Neural cell (in vitro differentiated cells): ENCODE measurements at regions not wholly inside any gene's neighbourhood (a gene's known extent, or its start where the extent isn't known, plus 50 kb on each side); places are given as distances from the start of the nearest gene placed in this dataset.

ENCODE experiments used
- H2AFZ ChIP-seq: fragments of 200-600, 300-800 bp; sonication (generic), shearing (Covaris generic); 2 replicates; pipeline ENCODE4 v1.6.0; 2014; ENCODE audit warnings: low read depth, mild to moderate bottlenecking, antibody characterized with exemption, low read length, moderate library complexity
- H3F3A ChIP-seq: fragments of 200-600 bp; shearing (Covaris generic); 2 replicates; pipeline ENCODE4 v1.6.1; 2016; ENCODE audit warnings: mild to moderate bottlenecking, moderate library complexity, mixed read lengths, antibody characterized with exemption, low read length; ENCODE audit not compliant: insufficient read depth, poor library complexity, severe bottlenecking
- H3K27ac ChIP-seq: fragments of 200-600, 300-800 bp; sonication (generic), shearing (Covaris generic); 2 replicates; pipeline ENCODE4 v1.5.1; 2014; ENCODE audit warnings: mild to moderate bottlenecking, low read length, moderate library complexity
- H3K27me3 ChIP-seq: fragments of 300-800, 200-600 bp; sonication (generic), shearing (Covaris generic); 2 replicates; pipeline ENCODE4 v1.6.0; 2014; ENCODE audit warnings: mild to moderate bottlenecking, low read depth, low read length, moderate library complexity; ENCODE audit not compliant: insufficient read depth
- H3K36me3 ChIP-seq: fragments of 300-800, 200-600 bp; sonication (generic), shearing (Covaris generic); 2 replicates; pipeline ENCODE4 v1.5.1; 2014; ENCODE audit warnings: mild to moderate bottlenecking, antibody characterized with exemption, low read length, moderate library complexity; ENCODE audit not compliant: insufficient read depth
- H3K4me2 ChIP-seq: fragments of 300-800, 200-600 bp; sonication (generic), shearing (Covaris generic); 2 replicates; pipeline ENCODE4 v1.6.0; 2014; ENCODE audit warnings: mild to moderate bottlenecking, low read length
- H3K4me3 ChIP-seq: fragments of 300-800, 200-600 bp; sonication (generic), shearing (Covaris generic); 2 replicates; pipeline ENCODE4 v1.5.1; 2014; ENCODE audit warnings: mild to moderate bottlenecking, low read length, moderate library complexity
- H3K79me2 ChIP-seq: fragments of 200-600 bp; shearing (Covaris generic); replicated peaks from 2 replicates; pipeline ENCODE4 v1.6.0; 2014; ENCODE audit warnings: mild to moderate bottlenecking, low read length, moderate library complexity; ENCODE audit not compliant: insufficient read depth
- H3K9ac ChIP-seq: fragments of 300-800, 200-600 bp; sonication (generic), shearing (Covaris generic); 2 replicates; pipeline ENCODE4 v1.6.1; 2016; ENCODE audit warnings: mild to moderate bottlenecking, low read length, mixed read lengths
- H3K9me2 ChIP-seq: fragments of 200-600 bp; shearing (Covaris generic); 2 replicates; pipeline ENCODE4 v1.6.1; 2016; ENCODE audit warnings: mild to moderate bottlenecking, low read length, mixed read lengths; ENCODE audit not compliant: insufficient read depth
- H3K9me3 ChIP-seq: fragments of 200-600, 300-800 bp; sonication (generic), shearing (Covaris generic); 2 replicates; pipeline ENCODE4 v1.6.1; 2016; ENCODE audit warnings: mild to moderate bottlenecking, mixed run types, low read length, moderate library complexity, mixed read lengths
- H4K20me1 ChIP-seq: fragments of 200-600 bp; shearing (Covaris generic); 2 replicates; pipeline ENCODE4 v1.6.1; 2016; ENCODE audit warnings: mild to moderate bottlenecking, mixed run types; ENCODE audit not compliant: insufficient read depth
- EZH2 ChIP-seq: fragments of 200-600, 300-800 bp; shearing (Covaris generic), sonication (generic); IDR thresholded peaks from 2 replicates; pipeline ENCODE4 v1.6.1; 2014; ENCODE audit warnings: antibody characterized with exemption, low read length, borderline replicate concordance, mild to moderate bottlenecking; ENCODE audit not compliant: insufficient read depth, poor library complexity, severe bottlenecking

DNA sequence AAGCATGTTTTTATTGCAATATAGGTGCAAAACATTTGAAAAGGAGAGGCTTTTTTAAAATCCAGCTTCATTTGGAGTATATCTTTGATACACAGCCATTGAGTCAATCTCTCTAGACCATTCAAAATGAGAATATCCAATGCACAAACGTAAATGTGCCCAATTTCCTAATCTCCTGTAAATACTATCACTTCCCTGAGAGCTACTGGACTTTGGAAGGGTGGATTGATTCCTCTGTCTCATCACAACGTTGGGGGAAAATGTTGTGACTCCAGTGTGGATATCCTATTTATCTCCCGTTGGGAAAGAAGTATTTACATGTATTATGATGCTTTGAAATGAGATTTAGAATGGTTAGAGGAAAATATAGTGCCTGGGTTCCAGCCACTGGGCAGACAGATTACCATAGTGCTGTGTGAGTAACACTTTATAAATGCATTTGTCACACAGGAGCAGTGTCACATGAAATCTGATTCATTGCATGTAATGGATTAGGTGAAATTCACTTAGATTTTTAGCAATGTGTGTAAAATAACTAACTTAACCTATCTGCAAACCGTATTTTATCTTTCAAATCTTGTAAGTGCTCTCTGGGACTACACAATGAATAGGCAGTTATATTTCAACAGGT lies 64.4 kb upstream of the VCX3A start:
- no peaks in the 10 kb centered on the region for H4K20me1 ChIP-seq

More for the DNA sequence above, 64.4 kb upstream of the VCX3A start:
- no peaks in the 10 kb centered on the region for H3F3A ChIP-seq
- H3K36me3 ChIP-seq, result no peaks in the 10 kb centered on the region
- H3K9ac ChIP-seq, result no peak overlapping the region
- no peak overlapping the region for H3K27ac ChIP-seq
- no peaks in the 10 kb centered on the region for H3K9me2 ChIP-seq
- no peak overlapping the region for H2AFZ ChIP-seq
- H3K4me2 ChIP-seq, result no peak overlapping the region
- no peaks in the 10 kb centered on the region for H3K9me3 ChIP-seq
- no peaks in the 10 kb centered on the region for H3K79me2 ChIP-seq
- H3K4me3 ChIP-seq, result no peak overlapping the region
- no peak for TF ChIP-seq EZH2
- H3K27me3 ChIP-seq, result no peaks in the 10 kb centered on the region
